Smooth muscle cell (in vitro differentiated cells): ENCODE measurements at regions not wholly inside any gene's neighbourhood (a gene's known extent, or its start where the extent isn't known, plus 50 kb on each side); places are given as distances from the start of the nearest gene placed in this dataset.
A peak's percentile ranks its signal among the peaks of the same experiment; 100 is the strongest.

Source experiments
- DNase-seq: peaks from one replicate; lab custom pipeline; 2025; ENCODE audit not compliant: unreplicated experiment; lab: John Stamatoyannopoulos, UW
- H2AFZ ChIP-seq: fragments of 200-600 bp; sonication (generic); 2 replicates; pipeline ENCODE4 v1.6.0; 2016; ENCODE audit warnings: antibody characterized with exemption, low read depth, mild to moderate bottlenecking
- H3F3A ChIP-seq: fragments of 200-600 bp; sonication (generic); 2 replicates; pipeline ENCODE4 v1.6.0; 2017; ENCODE audit warnings: antibody characterized with exemption, low read depth
- H3K27ac ChIP-seq: fragments of 200-600 bp; sonication (generic); 2 replicates; pipeline ENCODE4 v1.5.1; 2016; ENCODE audit warnings: low read depth, mild to moderate bottlenecking
- H3K27me3 ChIP-seq: fragments of 200-600 bp; sonication (generic); 2 replicates; pipeline ENCODE4 v1.6.1; 2016; ENCODE audit warnings: low read depth, mild to moderate bottlenecking
- H3K36me3 ChIP-seq: fragments of 200-600 bp; sonication (generic); 2 replicates; pipeline ENCODE4 v1.5.1; 2016; ENCODE audit warnings: low read depth
- H3K4me1 ChIP-seq: fragments of 200-600 bp; sonication (generic); 2 replicates; pipeline ENCODE4 v1.5.1; 2016; ENCODE audit warnings: low read depth
- H3K4me2 ChIP-seq: fragments of 200-600 bp; sonication (generic); 2 replicates; pipeline ENCODE4 v1.6.0; 2016; ENCODE audit warnings: mild to moderate bottlenecking
- H3K4me3 ChIP-seq: fragments of 200-600 bp; sonication (generic); 2 replicates; pipeline ENCODE4 v1.5.1; 2016; ENCODE audit warnings: mild to moderate bottlenecking
- H3K79me2 ChIP-seq: fragments of 200-600 bp; sonication (generic); 2 replicates; pipeline ENCODE4 v1.6.0; 2016; ENCODE audit warnings: low read depth, mild to moderate bottlenecking
- H3K9ac ChIP-seq: fragments of 200-600 bp; sonication (generic); 2 replicates; pipeline ENCODE4 v1.6.0; 2016; ENCODE audit warnings: low read depth
- H3K9me3 ChIP-seq: fragments of 200-600 bp; sonication (generic); replicated peaks from 2 replicates; pipeline ENCODE4 v1.5.1; 2016; ENCODE audit warnings: low read depth
- H4K20me1 ChIP-seq: fragments of 200-600 bp; sonication (generic); 2 replicates; pipeline ENCODE4 v1.6.0; 2016; ENCODE audit warnings: low read depth
- WGBS: methylation state at CpG from one replicate; pipeline ENCODE4 v1.1.7; 2016; ENCODE audit warnings: low lambda C conversion rate; 5-methylcytosine and 5-hydroxymethylcytosine counted together
- TF ChIP-seq, protein P1 (sequence below): fragments of 200-600 bp; sonication (generic); IDR thresholded peaks from 2 replicates; pipeline ENCODE4 v1.5.1; 2017; ENCODE audit warnings: borderline replicate concordance, mild to moderate bottlenecking, antibody characterized with exemption; ENCODE audit not compliant: insufficient read depth, poor library complexity, severe bottlenecking

DNA sequence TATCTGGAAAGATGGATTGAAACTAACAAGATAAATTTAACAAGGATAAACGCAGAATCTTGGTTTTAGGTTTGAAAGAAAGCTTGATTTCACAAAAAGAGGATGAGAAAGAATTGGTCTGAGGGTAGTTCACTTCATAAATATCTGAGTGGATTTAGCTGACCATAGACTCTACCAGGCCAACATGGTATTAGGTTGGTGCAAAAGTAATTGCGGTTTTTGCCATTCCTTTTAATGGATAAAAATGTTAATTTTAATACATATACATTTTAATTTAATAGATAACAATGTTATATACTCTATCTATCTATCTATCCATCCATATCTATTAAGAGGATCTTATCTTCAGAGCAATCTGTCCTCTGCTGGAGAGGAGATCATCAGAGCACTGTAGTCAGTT lies 70.2 kb upstream of the PLXNA2 start:
- H3F3A ChIP-seq = no peaks in the 10 kb centered on the region
- no peaks in the 10 kb centered on the region for H4K20me1 ChIP-seq
- H3K4me3 ChIP-seq = no peak overlapping the region
- 59% methylated on average over 2 of the region's 2 CpGs for WGBS
- TF ChIP-seq, protein P1, sequence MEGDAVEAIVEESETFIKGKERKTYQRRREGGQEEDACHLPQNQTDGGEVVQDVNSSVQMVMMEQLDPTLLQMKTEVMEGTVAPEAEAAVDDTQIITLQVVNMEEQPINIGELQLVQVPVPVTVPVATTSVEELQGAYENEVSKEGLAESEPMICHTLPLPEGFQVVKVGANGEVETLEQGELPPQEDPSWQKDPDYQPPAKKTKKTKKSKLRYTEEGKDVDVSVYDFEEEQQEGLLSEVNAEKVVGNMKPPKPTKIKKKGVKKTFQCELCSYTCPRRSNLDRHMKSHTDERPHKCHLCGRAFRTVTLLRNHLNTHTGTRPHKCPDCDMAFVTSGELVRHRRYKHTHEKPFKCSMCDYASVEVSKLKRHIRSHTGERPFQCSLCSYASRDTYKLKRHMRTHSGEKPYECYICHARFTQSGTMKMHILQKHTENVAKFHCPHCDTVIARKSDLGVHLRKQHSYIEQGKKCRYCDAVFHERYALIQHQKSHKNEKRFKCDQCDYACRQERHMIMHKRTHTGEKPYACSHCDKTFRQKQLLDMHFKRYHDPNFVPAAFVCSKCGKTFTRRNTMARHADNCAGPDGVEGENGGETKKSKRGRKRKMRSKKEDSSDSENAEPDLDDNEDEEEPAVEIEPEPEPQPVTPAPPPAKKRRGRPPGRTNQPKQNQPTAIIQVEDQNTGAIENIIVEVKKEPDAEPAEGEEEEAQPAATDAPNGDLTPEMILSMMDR = no peak
- no peaks in the 10 kb centered on the region for H3K9me3 ChIP-seq
- no peak overlapping the region for H3K27ac ChIP-seq
- H3K27me3 ChIP-seq = peaks cover 20% of the 10 kb centered on the region
- H2AFZ ChIP-seq = no peak overlapping the region
- H3K79me2 ChIP-seq = no peaks in the 10 kb centered on the region
- no peaks in the 10 kb centered on the region for H3K36me3 ChIP-seq
- H3K4me2 ChIP-seq = no peak overlapping the region
- no peak for DNase-seq
- no peaks in the 10 kb centered on the region for H3K4me1 ChIP-seq
- H3K9ac ChIP-seq = no peak overlapping the region

DNA sequence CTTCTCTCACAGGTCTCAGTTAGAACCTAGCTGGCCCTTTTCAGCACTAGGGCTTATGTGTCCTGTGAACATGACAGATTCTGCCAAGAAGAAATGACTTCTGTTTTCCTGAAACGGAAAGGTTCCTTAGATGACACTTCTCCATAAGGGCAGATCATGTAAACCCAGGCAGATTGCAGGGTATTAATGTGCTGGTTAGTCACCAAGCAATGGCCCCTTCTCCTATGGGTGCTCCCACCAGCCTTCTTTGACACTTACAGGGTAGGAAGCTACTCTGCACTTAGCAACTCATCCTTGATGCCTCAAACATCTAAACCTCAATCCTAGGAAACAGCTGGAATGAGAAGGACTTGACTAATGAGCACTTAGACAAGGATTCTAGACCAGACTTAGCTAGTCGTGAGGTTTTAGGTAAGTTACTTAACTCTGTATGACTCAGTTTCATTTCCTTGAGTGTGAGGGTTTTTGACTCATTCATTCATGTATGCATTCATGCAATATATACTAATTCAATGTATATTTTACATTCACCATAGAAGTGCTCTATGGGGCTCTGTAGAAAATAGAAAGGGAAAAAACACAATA lies 74.1 kb upstream of the PLXNA2 start:
- Histone ChIP-seq H3K4me3 (no peak overlapping the region), H3K27me3 (peaks cover 20% of the 10 kb centered on the region), H3F3A (no peaks in the 10 kb centered on the region), H3K4me1 (no peaks in the 10 kb centered on the region), H3K4me2 (no peak overlapping the region), H3K79me2 (no peaks in the 10 kb centered on the region), H3K9ac (no peak overlapping the region), H4K20me1 (no peaks in the 10 kb centered on the region), H3K36me3 (no peaks in the 10 kb centered on the region), H3K27ac (no peak overlapping the region), H2AFZ (no peak overlapping the region), H3K9me3 (no peaks in the 10 kb centered on the region)
- 69% methylated on average over 2 of the region's 2 CpGs for WGBS
- no peak for DNase-seq
- TF ChIP-seq, protein P1 = no peak

DNA sequence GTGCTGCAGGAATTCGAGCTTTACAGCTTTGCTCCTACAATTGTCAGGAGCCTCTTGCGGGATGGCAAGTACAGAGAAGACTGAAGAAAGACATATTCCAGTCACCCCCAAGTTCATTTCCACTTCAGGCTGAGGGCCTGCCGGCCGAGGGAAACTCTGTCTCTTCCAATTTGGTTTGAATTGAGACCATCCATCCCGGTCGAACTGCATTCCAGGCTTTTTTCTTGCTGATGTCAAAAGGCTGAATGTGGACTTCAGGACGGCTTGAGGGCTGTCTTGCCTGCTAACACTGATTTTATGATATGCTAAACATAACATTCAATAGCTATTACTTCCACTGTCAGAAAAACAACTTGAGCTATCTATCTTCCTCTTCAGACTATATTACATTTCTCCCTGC lies 79.8 kb upstream of the PLXNA2 start:
- Histone ChIP-seq H3K27me3 (no peaks in the 10 kb centered on the region), H3F3A (no peaks in the 10 kb centered on the region), H4K20me1 (no peaks in the 10 kb centered on the region), H3K9me3 (no peaks in the 10 kb centered on the region), H3K4me2 (peak overlapping the region; percentile 70), H3K27ac (no peak overlapping the region), H3K36me3 (no peaks in the 10 kb centered on the region), H3K9ac (no peak overlapping the region), H2AFZ (peak overlapping the region; percentile 79), H3K79me2 (no peaks in the 10 kb centered on the region), H3K4me1 (no peaks in the 10 kb centered on the region), H3K4me3 (no peak overlapping the region)
- no peak for DNase-seq
- 11% methylated on average over 7 of the region's 7 CpGs for WGBS
- TF ChIP-seq, protein P1 = no peak

DNA sequence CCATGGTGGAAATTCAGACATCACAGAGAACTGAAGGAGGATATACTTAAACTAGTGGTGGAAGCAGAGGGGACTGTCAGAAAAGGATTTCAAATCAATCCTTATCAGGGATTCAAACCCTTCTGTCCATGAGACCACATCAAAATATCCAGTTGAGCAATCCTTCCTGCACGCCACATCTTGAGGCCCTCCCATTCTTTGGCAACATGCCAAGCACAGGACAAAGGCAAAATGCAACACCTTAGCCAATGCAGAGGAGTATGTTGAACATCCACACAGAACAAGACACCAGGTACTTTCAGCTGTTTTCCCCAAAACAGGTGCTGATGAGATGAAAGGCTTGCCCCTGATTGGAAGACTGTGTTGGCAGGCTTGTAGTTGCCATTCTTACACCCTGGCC lies 81.8 kb upstream of the PLXNA2 start:
- Histone ChIP-seq H3F3A (no peaks in the 10 kb centered on the region), H3K9ac (no peak overlapping the region), H3K4me3 (no peak overlapping the region), H3K4me1 (no peaks in the 10 kb centered on the region), H3K27ac (no peak overlapping the region), H3K27me3 (no peaks in the 10 kb centered on the region), H3K79me2 (no peaks in the 10 kb centered on the region), H3K9me3 (no peaks in the 10 kb centered on the region), H3K36me3 (no peaks in the 10 kb centered on the region), H3K4me2 (no peak overlapping the region), H2AFZ (no peak overlapping the region), H4K20me1 (no peaks in the 10 kb centered on the region)
- DNase-seq = no peak
- WGBS = 82% methylated on average over 1 of the region's 1 CpG
- TF ChIP-seq, protein P1 = no peak
